NCI-H748 (cell line): ENCODE measurements at regions not wholly inside any gene's neighbourhood (a gene's known extent, or its start where the extent isn't known, plus 50 kb on each side); places are given as distances from the start of the nearest gene placed in this dataset.

ENCODE experiments used
- DNase-seq: peaks from one replicate; lab custom pipeline; 2025; ENCODE audit not compliant: unreplicated experiment; lab: John Stamatoyannopoulos, UW

- no peak for DNase-seq
These were observed 173.0 kb upstream of the GATA6 start for GRCh38 chr18:21996351-21996826.

GRCh38 chr18:21997207-21998143 lies 171.9 kb upstream of the GATA6 start:
- DNase-seq, result peak; percentile 48

- no peak for DNase-seq
These were observed 170.9 kb upstream of the GATA6 start for GRCh38 chr18:21998486-21998885.

GRCh38 chr18:22001912-22002487 lies 167.4 kb upstream of the GATA6 start:
- no peak for DNase-seq

GRCh38 chr18:22005191-22005841 lies 164.1 kb upstream of the GATA6 start:
- DNase-seq, result no peak

GRCh38 chr18:22006458-22006857 lies 162.9 kb upstream of the GATA6 start:
- DNase-seq, result no peak

GRCh38 chr18:22009242-22009641 lies 160.1 kb upstream of the GATA6 start:
- DNase-seq, result no peak

- DNase-seq, result no peak
These were observed 155.4 kb upstream of the GATA6 start for GRCh38 chr18:22013993-22014392.

- DNase-seq, result no peak
These were observed 154.2 kb upstream of the GATA6 start for GRCh38 chr18:22015156-22015555.

- no peak for DNase-seq
These were observed 151.0 kb upstream of the GATA6 start for GRCh38 chr18:22018366-22018765.

GRCh38 chr18:22019193-22019592 lies 150.2 kb upstream of the GATA6 start:
- DNase-seq, result no peak

- no peak for DNase-seq
These were observed 149.1 kb upstream of the GATA6 start for GRCh38 chr18:22020127-22020866.

GRCh38 chr18:22020867-22021370 lies 148.5 kb upstream of the GATA6 start:
- DNase-seq, result no peak

GRCh38 chr18:22021701-22022100 lies 147.7 kb upstream of the GATA6 start:
- peak; percentile 51 for DNase-seq

GRCh38 chr18:22024924-22025323 lies 144.5 kb upstream of the GATA6 start:
- DNase-seq, result no peak

- no peak for DNase-seq
These were observed 143.0 kb upstream of the GATA6 start for GRCh38 chr18:22026362-22026761.

- DNase-seq, result no peak
These were observed 142.5 kb upstream of the GATA6 start for GRCh38 chr18:22026889-22027288.

- no peak for DNase-seq
These were observed 137.8 kb upstream of the GATA6 start for GRCh38 chr18:22031611-22032010.

GRCh38 chr18:22032392-22032961 lies 136.9 kb upstream of the GATA6 start:
- no peak for DNase-seq

- no peak for DNase-seq
These were observed 136.3 kb upstream of the GATA6 start for GRCh38 chr18:22033085-22033484.

- DNase-seq, result no peak
These were observed 135.1 kb upstream of the GATA6 start for GRCh38 chr18:22034276-22034675.
